ENCODE measurements at regions not wholly inside any gene's neighbourhood (a gene's known extent, or its start where the extent isn't known, plus 50 kb on each side); places are given as distances from the start of the nearest gene placed in this dataset.

DNA sequence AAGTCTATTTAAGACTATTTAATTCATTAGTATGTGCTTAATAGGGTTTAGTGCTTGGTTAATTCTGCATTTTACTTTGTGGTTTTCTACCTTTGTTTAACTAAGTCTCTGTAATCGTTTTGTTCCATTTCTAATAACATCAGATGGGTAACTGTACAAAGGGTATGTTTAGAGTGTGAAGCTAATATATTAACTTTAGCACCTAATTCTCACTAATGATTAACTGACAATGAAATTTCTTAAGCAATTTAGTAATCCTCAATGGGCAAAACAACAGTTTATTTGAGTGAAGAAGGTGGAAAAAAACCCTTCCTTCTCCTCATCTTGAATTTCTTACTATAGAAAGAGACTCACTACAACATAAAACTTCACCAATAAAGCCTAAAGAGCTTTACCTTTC is 448.1 kb upstream of the MIR17HG start:
- no peak overlapping the region for H3K9ac ChIP-seq (ENCODE audit: insufficient read depth in 1 of 2, low read depth in 2 of 2, low read length in 2 of 2)
- no peak overlapping the region for H3K4me2 ChIP-seq (ENCODE audit: insufficient read depth, low read length)
- no peak overlapping the region for H3K4me3 ChIP-seq
- no peak for ATAC-seq
- no peak for DNase-seq (ENCODE audit: extremely low read depth in 1 of 4, low spot score in 3 of 4)
- no peaks in the 10 kb centered on the region for H4K20me1 ChIP-seq (replicated peaks; ENCODE audit: control insufficient read depth, insufficient read depth, low read length)
- BruUV-seq (replicated peaks): no TSS peak
- ChIA-PET POLR2A (no interaction called here), CTCF (ENCODE audit: low intra/inter-chr PET ratio) (interaction anchor here (0.6 to 1.5 kb wide), 2 partner anchors 10 to 1047 kb away, joined by 3 to 4 read pairs; no protein-coding TSS in a partner anchor)
- no peaks in the 10 kb centered on the region for H3K27me3 ChIP-seq (ENCODE audit: control insufficient read depth in 2 of 2, insufficient read depth in 2 of 2, low read length in 2 of 2)
- in situ Hi-C loops (cut with MboI) (no loop called here), intact Hi-C loops (cut with micrococcal nuclease) (no loop called here)
- FAIRE-seq: no peak
- 1% methylated on average over 1 of the region's 1 CpG for WGBS (ENCODE audit: insufficient coverage, low coverage, missing lambda C conversion rate)
- H2AFZ ChIP-seq (ENCODE audit: low read depth, low read length): no peak overlapping the region
- no peaks in the 10 kb centered on the region for H3K36me3 ChIP-seq (ENCODE audit: control insufficient read depth, insufficient read depth, low read length)
- H3K9me3 ChIP-seq (replicated peaks; ENCODE audit: control insufficient read depth, insufficient read depth, low read depth, low read length): no peaks in the 10 kb centered on the region
- TF ChIP-seq PRDM10 (IDR thresholded peaks at IDR 0.05; ENCODE audit: partially characterized antibody) (no peak), TFAM (CRISPR knock-in tag; conservative IDR thresholded peaks at IDR 0.05) (0 out of 2 replicates have a peak, but pooled peaks have one; percentile 57), NONO (IDR thresholded peaks at IDR 0.05; ENCODE audit: low read depth in 2 of 2, low read length in 1 of 2) (0 out of 4 replicates have a peak, but pooled peaks of 1 of the 2 experiments have one; percentile 13), PHB (CRISPR knock-in tag; IDR thresholded peaks at IDR 0.05) (no peak), DACH1 (IDR thresholded peaks at IDR 0.05; ENCODE audit: partially characterized antibody) (peak; percentile 19)
- H3K27ac ChIP-seq (ENCODE audit: extremely low read depth, low read depth, low read length): no peak overlapping the region
- H3K79me2 ChIP-seq (ENCODE audit: control insufficient read depth, insufficient read depth, low read length): no peaks in the 10 kb centered on the region
- H3K9me1 ChIP-seq (ENCODE audit: control insufficient read depth, insufficient read depth, low read length): no peaks in the 10 kb centered on the region
- no peaks in the 10 kb centered on the region for H3K4me1 ChIP-seq (replicated peaks in 1 of 2; ENCODE audit: control insufficient read depth in 2 of 2, insufficient read depth in 2 of 2, low read length in 2 of 2)

Data from K562 (cell line).